MM.1S (cell line): ENCODE measurements at regions not wholly inside any gene's neighbourhood (a gene's known extent, or its start where the extent isn't known, plus 50 kb on each side); places are given as distances from the start of the nearest gene placed in this dataset.

Source experiments
- DNase-seq: peaks from one replicate; pipeline ENCODE4 v3.0.0-alpha.2; 2015
- H2AFZ ChIP-seq: fragments of 300-600 bp; sonication (generic); 2 replicates; pipeline ENCODE4 v1.6.0; 2016; ENCODE audit warnings: antibody characterized with exemption, low read length
- H3F3A ChIP-seq: fragments of 300-600 bp; sonication (generic); 2 replicates; pipeline ENCODE4 v1.6.1; 2016; ENCODE audit warnings: mild to moderate bottlenecking, antibody characterized with exemption, low read length, moderate library complexity, mixed read lengths; ENCODE audit not compliant: insufficient read depth
- H3K27ac ChIP-seq: fragments of 300-600 bp; sonication (generic); 2 replicates; pipeline ENCODE4 v1.5.1; 2016; ENCODE audit warnings: mild to moderate bottlenecking, low read length
- H3K27me3 ChIP-seq: fragments of 300-600 bp; sonication (generic); replicated peaks from 2 replicates; pipeline ENCODE4 v1.6.0; 2016; ENCODE audit warnings: low read length; ENCODE audit not compliant: insufficient read depth
- H3K36me3 ChIP-seq: fragments of 300-600 bp; sonication (generic); replicated peaks from 2 replicates; pipeline ENCODE4 v1.6.1; 2016; ENCODE audit warnings: mild to moderate bottlenecking, low read length, mixed read lengths; ENCODE audit not compliant: insufficient read depth
- H3K4me1 ChIP-seq: fragments of 300-600 bp; sonication (generic); 2 replicates; pipeline ENCODE4 v1.6.1; 2016; ENCODE audit warnings: low read length, mixed read lengths
- H3K4me2 ChIP-seq: fragments of 300-600 bp; sonication (generic); 2 replicates; pipeline ENCODE4 v1.6.0; 2016; ENCODE audit warnings: low read depth, low read length
- H3K4me3 ChIP-seq: fragments of 300-600 bp; sonication (generic); 2 replicates; pipeline ENCODE4 v1.5.1; 2016; ENCODE audit warnings: low read length, mixed read lengths
- H3K79me2 ChIP-seq: fragments of 300-600 bp; sonication (generic); 2 replicates; pipeline ENCODE4 v1.6.1; 2016; ENCODE audit warnings: mixed run types, low read length, mixed read lengths
- H3K9ac ChIP-seq: fragments of 300-600 bp; sonication (generic); 2 replicates; pipeline ENCODE4 v1.6.1; 2016; ENCODE audit warnings: low read length, mixed read lengths
- H3K9me2 ChIP-seq: fragments of 300-600 bp; sonication (generic); replicated peaks from 2 replicates; pipeline ENCODE4 v1.6.1; 2016; ENCODE audit warnings: mild to moderate bottlenecking, low read length, mixed read lengths; ENCODE audit not compliant: insufficient read depth
- H3K9me3 ChIP-seq: fragments of 300-600 bp; sonication (generic); replicated peaks from 2 replicates; pipeline ENCODE4 v1.6.1; 2016; ENCODE audit warnings: mild to moderate bottlenecking, low read length, mixed read lengths; ENCODE audit not compliant: insufficient read depth
- H4K20me1 ChIP-seq: fragments of 300-600 bp; sonication (generic); 2 replicates; pipeline ENCODE4 v1.6.1; 2016; ENCODE audit warnings: mild to moderate bottlenecking, low read length, moderate library complexity, mixed read lengths; ENCODE audit not compliant: insufficient read depth
- EZH2 ChIP-seq: fragments of 300-600 bp; sonication (generic); optimal IDR thresholded peaks from 2 replicates; pipeline ENCODE3; 2017; ENCODE audit warnings: low read depth, mild to moderate bottlenecking, antibody characterized with exemption, low read length, mixed read lengths
- EZH2phosphoT487 ChIP-seq: fragments of 300-600 bp; sonication (generic); IDR thresholded peaks from 2 replicates; pipeline ENCODE4 v1.6.1; 2018; ENCODE audit warnings: antibody characterized with exemption, low read length
- TF ChIP-seq, protein P1 (sequence below): fragments of 300-600 bp; sonication (generic); IDR thresholded peaks from 2 replicates; pipeline ENCODE4 v1.5.1; 2016; ENCODE audit warnings: antibody characterized with exemption, low read length, mixed read lengths

DNA sequence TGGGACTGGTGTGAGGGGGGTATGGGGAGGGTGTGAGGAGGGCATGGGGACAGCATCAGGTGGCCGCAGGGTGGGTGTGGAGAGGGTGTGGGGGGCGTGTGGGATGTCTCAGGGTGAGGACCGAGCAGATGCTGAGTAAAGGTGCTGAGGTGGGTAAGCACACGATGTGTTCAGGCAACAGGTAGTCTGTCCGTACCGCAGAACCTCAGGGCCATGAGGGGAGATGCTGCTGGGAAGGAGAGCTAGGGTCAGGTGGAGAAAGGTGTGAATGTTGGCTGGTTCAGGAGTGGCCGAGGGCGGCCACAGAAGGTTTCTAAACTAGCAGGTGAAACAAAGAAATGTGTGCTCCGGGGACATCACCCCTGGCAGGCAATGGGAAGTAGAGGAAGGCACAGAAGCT, 80.0 kb upstream of the CDH5 start:
- Histone ChIP-seq H3F3A (no peaks in the 10 kb centered on the region), H3K4me3 (no peak overlapping the region), H2AFZ (no peak overlapping the region), H4K20me1 (no peaks in the 10 kb centered on the region), H3K9me3 (no peaks in the 10 kb centered on the region), H3K27ac (no peak overlapping the region), H3K36me3 (no peaks in the 10 kb centered on the region), H3K27me3 (no peaks in the 10 kb centered on the region), H3K9me2 (no peaks in the 10 kb centered on the region), H3K79me2 (no peaks in the 10 kb centered on the region), H3K4me2 (no peak overlapping the region), H3K4me1 (no peaks in the 10 kb centered on the region), H3K9ac (no peak overlapping the region)
- TF ChIP-seq, protein P1, sequence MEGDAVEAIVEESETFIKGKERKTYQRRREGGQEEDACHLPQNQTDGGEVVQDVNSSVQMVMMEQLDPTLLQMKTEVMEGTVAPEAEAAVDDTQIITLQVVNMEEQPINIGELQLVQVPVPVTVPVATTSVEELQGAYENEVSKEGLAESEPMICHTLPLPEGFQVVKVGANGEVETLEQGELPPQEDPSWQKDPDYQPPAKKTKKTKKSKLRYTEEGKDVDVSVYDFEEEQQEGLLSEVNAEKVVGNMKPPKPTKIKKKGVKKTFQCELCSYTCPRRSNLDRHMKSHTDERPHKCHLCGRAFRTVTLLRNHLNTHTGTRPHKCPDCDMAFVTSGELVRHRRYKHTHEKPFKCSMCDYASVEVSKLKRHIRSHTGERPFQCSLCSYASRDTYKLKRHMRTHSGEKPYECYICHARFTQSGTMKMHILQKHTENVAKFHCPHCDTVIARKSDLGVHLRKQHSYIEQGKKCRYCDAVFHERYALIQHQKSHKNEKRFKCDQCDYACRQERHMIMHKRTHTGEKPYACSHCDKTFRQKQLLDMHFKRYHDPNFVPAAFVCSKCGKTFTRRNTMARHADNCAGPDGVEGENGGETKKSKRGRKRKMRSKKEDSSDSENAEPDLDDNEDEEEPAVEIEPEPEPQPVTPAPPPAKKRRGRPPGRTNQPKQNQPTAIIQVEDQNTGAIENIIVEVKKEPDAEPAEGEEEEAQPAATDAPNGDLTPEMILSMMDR, result no peak
- TF ChIP-seq EZH2phosphoT487, result no peak
- TF ChIP-seq EZH2, result no peak
- no peak for DNase-seq

DNA sequence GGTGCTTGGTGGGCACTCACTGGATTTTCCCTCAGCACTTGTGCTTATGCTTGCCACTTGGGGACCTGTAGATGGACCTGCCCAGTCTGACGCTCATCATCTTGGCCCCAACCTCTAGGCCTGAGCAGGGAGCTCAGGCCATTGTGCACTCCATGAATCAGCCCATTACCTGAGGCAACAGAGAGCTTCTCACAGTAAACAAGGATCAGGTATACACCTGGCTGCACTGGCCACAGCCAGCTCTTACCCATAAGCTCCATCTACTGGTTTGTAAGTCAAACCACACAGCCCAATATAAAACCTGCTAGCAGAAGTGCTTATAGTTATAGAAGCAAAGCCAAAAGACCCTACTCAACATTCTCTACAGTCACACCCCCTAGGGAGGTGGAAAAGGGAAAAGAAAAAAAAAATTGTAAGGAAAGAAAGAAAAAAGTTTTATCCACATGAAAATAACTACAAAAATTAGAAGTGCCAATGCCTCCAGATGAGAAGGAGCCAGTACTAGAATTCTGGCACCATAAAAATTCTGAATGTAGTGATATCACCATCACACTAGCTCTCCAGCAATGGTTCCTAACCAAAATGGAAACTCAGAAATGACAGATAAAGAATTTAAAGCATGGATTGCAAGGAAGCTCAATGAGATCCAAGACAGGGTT, 87.8 kb upstream of the CDH5 start:
- Histone ChIP-seq H3K4me3 (no peak overlapping the region), H2AFZ (no peak overlapping the region), H3K9me3 (no peaks in the 10 kb centered on the region), H4K20me1 (no peaks in the 10 kb centered on the region), H3K9me2 (no peaks in the 10 kb centered on the region), H3F3A (no peaks in the 10 kb centered on the region), H3K27ac (no peak overlapping the region), H3K27me3 (no peaks in the 10 kb centered on the region), H3K79me2 (no peaks in the 10 kb centered on the region), H3K36me3 (no peaks in the 10 kb centered on the region), H3K9ac (no peak overlapping the region), H3K4me2 (no peak overlapping the region), H3K4me1 (no peaks in the 10 kb centered on the region)
- TF ChIP-seq EZH2, result no peak
- TF ChIP-seq, protein P1, result peak; percentile 24; the same call in 1 of the 2 replicates
- TF ChIP-seq EZH2phosphoT487, result no peak
- DNase-seq, result peak; percentile 41

DNA sequence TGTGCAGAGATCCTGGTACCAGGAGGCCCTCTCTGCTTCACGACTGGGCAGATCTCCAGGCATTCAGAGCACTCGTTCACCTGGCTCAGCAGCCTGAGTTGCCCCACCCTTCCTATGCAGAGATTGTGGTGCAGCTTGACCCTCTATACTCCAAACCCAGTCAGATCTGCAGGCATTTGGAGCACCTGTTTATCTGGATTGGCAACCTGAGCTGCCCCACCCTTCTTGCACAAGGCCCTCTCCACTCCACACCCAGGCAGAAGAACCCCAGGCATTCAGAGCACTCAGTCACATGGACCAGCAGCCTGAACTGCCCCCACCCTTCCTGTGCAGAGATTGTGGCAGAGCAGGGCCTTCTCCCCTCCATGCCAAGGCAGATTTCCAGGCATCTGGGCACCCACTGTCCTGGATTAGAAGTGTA, 88.4 kb upstream of the CDH5 start:
- DNase-seq, result no peak
- no peak overlapping the region for H2AFZ ChIP-seq
- H3K36me3 ChIP-seq, result no peaks in the 10 kb centered on the region
- H3F3A ChIP-seq, result no peaks in the 10 kb centered on the region
- H3K9ac ChIP-seq, result no peak overlapping the region
- H3K27me3 ChIP-seq, result no peaks in the 10 kb centered on the region
- H3K4me1 ChIP-seq, result no peaks in the 10 kb centered on the region
- H3K9me3 ChIP-seq, result no peaks in the 10 kb centered on the region
- no peaks in the 10 kb centered on the region for H3K79me2 ChIP-seq
- no peak overlapping the region for H3K27ac ChIP-seq
- H3K4me3 ChIP-seq, result no peak overlapping the region
- no peaks in the 10 kb centered on the region for H4K20me1 ChIP-seq
- H3K9me2 ChIP-seq, result no peaks in the 10 kb centered on the region
- no peak overlapping the region for H3K4me2 ChIP-seq
- TF ChIP-seq, protein P1, result no peak
- no peak for TF ChIP-seq EZH2
- no peak for TF ChIP-seq EZH2phosphoT487
